ENCODE measurements at regions not wholly inside any gene's neighbourhood (a gene's known extent, or its start where the extent isn't known, plus 50 kb on each side); places are given as distances from the start of the nearest gene placed in this dataset.

DNA sequence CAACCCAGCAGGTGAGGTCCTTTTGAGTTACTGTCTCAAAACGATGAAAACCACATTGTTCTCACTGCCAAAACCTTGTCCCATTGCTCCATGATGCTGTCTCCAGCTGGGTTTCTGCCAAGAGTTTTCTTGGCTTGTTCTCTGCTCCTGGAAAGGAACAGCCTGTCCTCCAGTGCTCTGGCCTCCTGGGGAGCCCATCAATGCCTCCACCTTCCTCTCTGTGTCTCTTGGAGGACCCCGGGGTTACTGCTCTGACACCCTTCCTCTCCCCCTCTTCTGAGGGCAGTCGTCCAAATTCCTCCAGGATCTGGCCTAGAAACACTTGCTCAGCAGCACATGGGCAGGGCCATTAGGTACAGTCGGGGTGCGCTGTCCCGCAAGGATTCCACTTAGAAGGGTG is 63.9 kb upstream of the RGMA start:
- Histone ChIP-seq H3K27ac (ENCODE audit: low read depth, low read length) (no peak overlapping the region), H3K9ac (ENCODE audit: low read length) (no peak overlapping the region), H3K4me1 (ENCODE audit: insufficient read depth, low read length) (peaks cover 23% of the 10 kb centered on the region), H3K27me3 (ENCODE audit: control insufficient read depth in 1 of 2, insufficient read depth in 2 of 2, low read length in 2 of 2) (no peaks in the 10 kb centered on the region), H3K4me3 (ENCODE audit: low read depth in 1 of 2, low read length in 2 of 2) (no peak overlapping the region), H3K36me3 (ENCODE audit: insufficient read depth, low read length) (no peaks in the 10 kb centered on the region), H3K9me3 (ENCODE audit: low read length) (no peaks in the 10 kb centered on the region)

DNA sequence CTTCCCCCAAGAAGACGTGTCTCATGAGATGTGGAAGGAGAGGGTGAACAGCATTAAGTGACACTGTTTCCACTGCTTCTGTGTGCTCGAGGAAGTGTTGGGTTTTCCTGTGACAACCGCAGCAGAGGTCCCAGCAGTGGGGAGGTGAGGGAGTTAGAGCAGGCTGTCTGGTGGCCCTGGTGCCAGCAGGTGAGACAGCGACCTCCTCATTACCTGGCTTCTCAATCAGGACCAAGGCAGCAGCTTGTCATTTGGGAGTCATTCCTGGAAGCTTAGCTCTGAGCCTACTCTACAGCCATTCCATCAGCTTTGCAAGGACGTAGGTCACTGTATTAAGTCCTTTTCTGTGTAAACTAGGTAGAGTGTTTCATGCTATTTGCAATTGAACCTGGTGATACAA is 63.3 kb upstream of the RGMA start:
- Histone ChIP-seq H3K27ac (ENCODE audit: low read depth, low read length) (no peak overlapping the region), H3K9me3 (ENCODE audit: low read length) (no peaks in the 10 kb centered on the region), H3K9ac (ENCODE audit: low read length) (no peak overlapping the region), H3K27me3 (ENCODE audit: control insufficient read depth in 1 of 2, insufficient read depth in 2 of 2, low read length in 2 of 2) (no peaks in the 10 kb centered on the region), H3K4me1 (ENCODE audit: insufficient read depth, low read length) (peaks cover 23% of the 10 kb centered on the region), H3K36me3 (ENCODE audit: insufficient read depth, low read length) (no peaks in the 10 kb centered on the region), H3K4me3 (ENCODE audit: low read depth in 1 of 2, low read length in 2 of 2) (no peak overlapping the region)

DNA sequence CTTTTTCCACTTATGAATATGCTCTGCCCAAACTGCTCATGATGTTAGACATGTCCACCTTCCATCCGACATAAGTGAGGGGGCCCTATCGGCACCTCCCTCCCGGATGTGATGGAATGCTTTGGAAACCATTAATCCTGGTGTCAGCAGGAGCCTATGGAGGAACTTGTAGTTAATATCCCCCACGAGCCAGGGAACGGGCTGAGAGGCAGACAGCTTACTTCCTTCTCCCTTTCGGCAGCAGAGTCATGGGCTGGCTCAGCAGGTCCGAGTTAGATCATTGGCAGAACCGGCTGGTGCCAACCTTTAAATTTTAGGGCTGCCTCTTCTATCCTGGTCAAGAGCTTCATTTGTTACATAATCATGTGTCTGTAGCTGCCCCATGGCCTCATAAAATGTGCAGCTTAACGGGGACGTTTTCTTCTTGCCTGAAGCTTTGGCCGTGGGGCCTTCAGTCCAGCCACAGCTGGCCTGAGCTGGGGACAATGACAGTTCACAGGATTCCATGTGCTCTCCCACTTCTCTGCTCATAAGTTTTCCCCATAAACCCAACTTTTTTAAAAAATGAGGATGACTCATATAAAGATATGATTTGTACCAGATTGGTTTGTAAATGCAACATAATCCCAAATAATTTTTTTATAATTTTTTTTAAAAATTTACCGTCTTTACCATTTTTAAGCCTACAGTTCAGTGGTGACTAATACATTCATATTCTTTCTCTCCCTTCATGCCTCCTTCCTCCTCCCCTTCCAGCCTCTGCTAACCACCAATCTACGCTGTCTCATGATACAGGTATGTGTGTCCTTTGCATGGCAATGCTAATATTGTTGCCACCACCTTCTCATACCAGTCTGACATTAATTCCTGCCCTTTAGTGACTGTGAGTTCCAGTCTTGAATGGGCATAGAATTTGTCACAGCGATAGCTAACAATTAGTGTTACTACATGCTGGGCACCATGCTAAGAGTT is 62.2 kb upstream of the RGMA start:
- H3K27me3 ChIP-seq (ENCODE audit: control insufficient read depth in 1 of 2, insufficient read depth in 2 of 2, low read length in 2 of 2): no peaks in the 10 kb centered on the region
- no peaks in the 10 kb centered on the region for H3K36me3 ChIP-seq (ENCODE audit: insufficient read depth, low read length)
- no peak overlapping the region for H3K4me3 ChIP-seq (ENCODE audit: low read depth in 1 of 2, low read length in 2 of 2)
- H3K4me1 ChIP-seq (ENCODE audit: insufficient read depth, low read length): peaks cover 23% of the 10 kb centered on the region
- H3K9me3 ChIP-seq (ENCODE audit: low read length): no peaks in the 10 kb centered on the region
- H3K27ac ChIP-seq (ENCODE audit: low read depth, low read length): no peak overlapping the region
- no peak overlapping the region for H3K9ac ChIP-seq (ENCODE audit: low read length)

- Histone ChIP-seq H3K36me3 (ENCODE audit: insufficient read depth, low read length) (no peaks in the 10 kb centered on the region), H3K9me3 (ENCODE audit: low read length) (no peaks in the 10 kb centered on the region), H3K27me3 (ENCODE audit: control insufficient read depth in 1 of 2, insufficient read depth in 2 of 2, low read length in 2 of 2) (no peaks in the 10 kb centered on the region), H3K4me3 (ENCODE audit: low read depth in 1 of 2, low read length in 2 of 2) (no peak overlapping the region), H3K27ac (ENCODE audit: low read depth, low read length) (no peak overlapping the region), H3K4me1 (ENCODE audit: insufficient read depth, low read length) (peaks cover 13% of the 10 kb centered on the region), H3K9ac (ENCODE audit: low read length) (no peak overlapping the region)
Measured at GRCh38 chr15:93146601-93147000, 57.6 kb upstream of the RGMA start.

- Histone ChIP-seq H3K9me3 (ENCODE audit: low read length) (no peaks in the 10 kb centered on the region), H3K27me3 (ENCODE audit: control insufficient read depth in 1 of 2, insufficient read depth in 2 of 2, low read length in 2 of 2) (no peaks in the 10 kb centered on the region), H3K36me3 (ENCODE audit: insufficient read depth, low read length) (no peaks in the 10 kb centered on the region), H3K9ac (ENCODE audit: low read length) (no peak overlapping the region), H3K27ac (ENCODE audit: low read depth, low read length) (no peak overlapping the region), H3K4me3 (ENCODE audit: low read depth in 1 of 2, low read length in 2 of 2) (no peak overlapping the region), H3K4me1 (ENCODE audit: insufficient read depth, low read length) (peaks cover 12% of the 10 kb centered on the region)
Measured at GRCh38 chr15:93146196-93146595, 57.2 kb upstream of the RGMA start.

- Histone ChIP-seq H3K9ac (ENCODE audit: low read length) (no peak overlapping the region), H3K27me3 (ENCODE audit: control insufficient read depth in 1 of 2, insufficient read depth in 2 of 2, low read length in 2 of 2) (no peaks in the 10 kb centered on the region), H3K4me3 (ENCODE audit: low read depth in 1 of 2, low read length in 2 of 2) (no peak overlapping the region), H3K4me1 (ENCODE audit: insufficient read depth, low read length) (peaks cover 12% of the 10 kb centered on the region), H3K27ac (ENCODE audit: low read depth, low read length) (no peak overlapping the region), H3K9me3 (ENCODE audit: low read length) (no peaks in the 10 kb centered on the region), H3K36me3 (ENCODE audit: insufficient read depth, low read length) (no peaks in the 10 kb centered on the region)
Measured at GRCh38 chr15:93144463-93145236, 55.6 kb upstream of the RGMA start.

DNA sequence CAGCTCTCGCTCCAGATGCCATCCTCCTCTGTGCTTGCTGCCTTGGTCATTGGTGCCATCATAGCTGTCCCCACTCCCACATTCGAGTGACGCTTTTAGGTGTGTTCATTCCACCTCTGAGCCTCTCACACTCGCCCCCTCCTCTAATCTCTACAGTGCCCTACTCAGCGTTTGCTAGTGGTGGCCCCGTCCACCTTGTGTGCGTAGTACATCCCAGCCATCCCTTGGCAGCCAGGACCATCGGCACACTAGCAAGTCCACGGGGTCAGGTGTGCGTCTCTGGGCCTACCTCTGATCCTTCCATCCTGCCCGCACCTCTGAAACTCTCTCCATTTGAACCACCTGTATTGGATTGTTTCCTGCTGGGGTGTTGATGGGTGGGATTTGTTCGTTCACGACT is 54.2 kb upstream of the RGMA start:
- Histone ChIP-seq H3K27ac (ENCODE audit: low read depth, low read length) (no peak overlapping the region), H3K27me3 (ENCODE audit: control insufficient read depth in 1 of 2, insufficient read depth in 2 of 2, low read length in 2 of 2) (no peaks in the 10 kb centered on the region), H3K36me3 (ENCODE audit: insufficient read depth, low read length) (no peaks in the 10 kb centered on the region)

GRCh38 chr15:93141371-93141794 is 52.4 kb upstream of the RGMA start:
- H3K9me3 ChIP-seq (ENCODE audit: low read length): no peaks in the 10 kb centered on the region
- H3K36me3 ChIP-seq (ENCODE audit: insufficient read depth, low read length): no peaks in the 10 kb centered on the region
- H3K27ac ChIP-seq (ENCODE audit: low read depth, low read length): no peak overlapping the region
- no peak overlapping the region for H3K4me3 ChIP-seq (ENCODE audit: low read depth in 1 of 2, low read length in 2 of 2)
- peaks cover 12% of the 10 kb centered on the region for H3K4me1 ChIP-seq (ENCODE audit: insufficient read depth, low read length)
- H3K9ac ChIP-seq (ENCODE audit: low read length): no peak overlapping the region
- H3K27me3 ChIP-seq (ENCODE audit: control insufficient read depth in 1 of 2, insufficient read depth in 2 of 2, low read length in 2 of 2): no peaks in the 10 kb centered on the region

More for the DNA sequence above, 54.2 kb upstream of the RGMA start:
- Histone ChIP-seq H3K9ac (ENCODE audit: low read length) (no peak overlapping the region), H3K4me3 (ENCODE audit: low read depth in 1 of 2, low read length in 2 of 2) (no peak overlapping the region), H3K9me3 (ENCODE audit: low read length) (no peaks in the 10 kb centered on the region), H3K4me1 (ENCODE audit: insufficient read depth, low read length) (peaks cover 12% of the 10 kb centered on the region)

- Histone ChIP-seq H3K27ac (ENCODE audit: low read depth, low read length) (no peak overlapping the region), H3K36me3 (ENCODE audit: insufficient read depth, low read length) (no peaks in the 10 kb centered on the region), H3K9me3 (ENCODE audit: low read length) (no peaks in the 10 kb centered on the region), H3K27me3 (ENCODE audit: control insufficient read depth in 1 of 2, insufficient read depth in 2 of 2, low read length in 2 of 2) (no peaks in the 10 kb centered on the region), H3K4me3 (ENCODE audit: low read depth in 1 of 2, low read length in 2 of 2) (no peak overlapping the region), H3K9ac (ENCODE audit: low read length) (no peak overlapping the region), H3K4me1 (ENCODE audit: insufficient read depth, low read length) (peaks cover 2% of the 10 kb centered on the region)
Measured at GRCh38 chr15:93139436-93139835, 50.4 kb upstream of the RGMA start.

GRCh38 chr15:93138681-93139250 is 49.8 kb upstream of the RGMA start:
- Histone ChIP-seq H3K4me1 (ENCODE audit: insufficient read depth, low read length) (no peaks in the 10 kb centered on the region), H3K4me3 (ENCODE audit: low read depth in 1 of 2, low read length in 2 of 2) (no peak overlapping the region), H3K36me3 (ENCODE audit: insufficient read depth, low read length) (no peaks in the 10 kb centered on the region), H3K27me3 (ENCODE audit: control insufficient read depth in 1 of 2, insufficient read depth in 2 of 2, low read length in 2 of 2) (no peaks in the 10 kb centered on the region), H3K9ac (ENCODE audit: low read length) (no peak overlapping the region), H3K27ac (ENCODE audit: low read depth, low read length) (no peak overlapping the region), H3K9me3 (ENCODE audit: low read length) (no peaks in the 10 kb centered on the region)

Measured in muscle layer of colon (tissue), 2 donors.